Effector memory CD8-positive, alpha-beta T cell (primary cell): ENCODE measurements at regions not wholly inside any gene's neighbourhood (a gene's known extent, or its start where the extent isn't known, plus 50 kb on each side); places are given as distances from the start of the nearest gene placed in this dataset.
"Not testable (repeated sequence)": the region's sequence is repeated elsewhere in the genome, so short reads cannot be mapped to it uniquely, and the experiment has no call there.

Source experiments
- ATAC-seq: fragments of 150-1000 bp; cut with Tn5 transposase; replicated peaks from 2 replicates; pipeline ENCODE4 v1.10.0; 2021; ENCODE audit warnings: mild to moderate bottlenecking, moderate library complexity
- DNase-seq, 3 experiments: peaks; one replicate each; pipeline ENCODE4 v3.0.0; 2021
- H3K27ac Mint-ChIP-seq, 2 donors: one replicate each; pipeline ENCODE4 v1.8.0; 2022; ENCODE audit warnings: mild to moderate bottlenecking in 2 of 2, mixed read lengths in 2 of 2, moderate library complexity in 2 of 2
- H3K27me3 Mint-ChIP-seq, 2 donors: one replicate each; pipeline ENCODE4 v1.8.0; 2022; ENCODE audit warnings: mixed read lengths in 2 of 2
- H3K36me3 Mint-ChIP-seq: one replicate; pipeline ENCODE4 v1.8.0; 2022; ENCODE audit warnings: mild to moderate bottlenecking, moderate library complexity, mixed read lengths; ENCODE audit not compliant: insufficient read depth
- H3K4me1 Mint-ChIP-seq, 2 donors: one replicate each; pipeline ENCODE4 v1.8.0; 2022; ENCODE audit warnings: low read depth in 2 of 2, mixed read lengths in 2 of 2
- H3K4me3 Mint-ChIP-seq, 2 donors: one replicate each; pipeline ENCODE4 v1.8.0; 2022; ENCODE audit warnings: mild to moderate bottlenecking in 2 of 2, mixed read lengths in 2 of 2, moderate library complexity in 2 of 2
- H3K9me3 Mint-ChIP-seq, 2 donors: one replicate each; pipeline ENCODE4 v1.8.0; 2022; ENCODE audit warnings: mixed read lengths in 2 of 2

DNA sequence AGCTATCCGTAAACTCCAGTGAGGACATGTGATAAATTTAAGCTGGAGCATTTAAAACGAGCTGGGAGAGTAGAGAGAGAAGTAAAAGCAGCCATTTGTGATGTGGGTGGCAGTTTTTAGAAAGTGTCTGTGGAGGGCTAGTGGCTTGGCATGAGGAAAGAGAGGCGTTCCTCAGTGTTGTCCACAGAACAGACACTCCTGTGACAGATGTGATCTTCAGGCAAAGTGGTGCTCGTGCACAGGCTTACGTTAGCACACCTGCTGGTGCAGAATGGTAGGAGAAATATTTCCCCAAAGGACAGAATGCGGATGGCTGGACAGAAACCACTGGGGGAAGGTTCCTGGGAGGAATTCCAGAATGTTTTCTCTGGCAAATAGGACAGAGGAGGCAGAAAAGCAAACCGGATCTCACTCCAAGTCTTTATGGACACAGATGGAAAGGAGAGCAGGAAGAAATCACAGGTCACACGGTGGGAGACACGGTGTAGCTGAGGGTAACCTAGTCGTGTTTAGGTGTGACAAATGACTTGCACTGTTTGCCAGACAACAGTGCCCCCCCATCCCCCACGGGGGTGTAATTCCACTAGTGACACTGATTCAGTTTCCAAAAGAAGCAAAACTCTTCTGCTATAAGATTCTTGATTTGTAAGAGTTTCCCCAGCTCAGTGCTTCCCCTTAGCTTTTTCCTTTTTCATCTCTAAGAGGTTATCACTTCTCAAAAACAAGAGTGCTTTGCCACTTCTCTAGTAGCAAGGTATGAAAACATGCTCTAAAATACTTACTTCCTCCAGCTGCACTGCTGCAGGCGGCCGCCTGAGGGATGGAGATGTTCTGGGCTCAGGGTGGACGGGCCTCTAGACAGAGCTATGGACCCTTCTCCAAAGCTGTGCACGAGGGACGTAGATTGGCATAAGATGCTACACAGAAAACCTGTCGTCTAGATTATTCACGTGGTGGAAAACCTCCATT, 293.2 kb downstream of the QKI start:
- Mint-ChIP-seq H3K9me3 (no peaks in the 10 kb centered on the region), H3K4me3 (peak overlapping the region in 1 of 2 donors; percentile 45), H3K27me3 (peaks cover 5 to 7% of the 10 kb centered on the region in 2 donors), H3K36me3 (no peaks in the 10 kb centered on the region), H3K27ac (peak overlapping the region; percentile 23 to 78), H3K4me1 (peaks cover 14 to 15% of the 10 kb centered on the region in 2 donors)
- DNase-seq (peak in 1 of 3 experiments; percentile 8), ATAC-seq (peak; percentile 29)

- Mint-ChIP-seq H3K9me3 (no peaks in the 10 kb centered on the region), H3K4me1 (peaks cover 10 to 14% of the 10 kb centered on the region in 2 donors), H3K4me3 (peak overlapping the region in 1 of 2 donors; percentile 45), H3K27me3 (peaks cover 5 to 7% of the 10 kb centered on the region in 2 donors), H3K36me3 (no peaks in the 10 kb centered on the region), H3K27ac (no peak overlapping the region)
- no peak for DNase-seq
- ATAC-seq = no peak
These were observed 292.1 kb downstream of the QKI start for GRCh38 chr6:163706500-163707087.

DNA sequence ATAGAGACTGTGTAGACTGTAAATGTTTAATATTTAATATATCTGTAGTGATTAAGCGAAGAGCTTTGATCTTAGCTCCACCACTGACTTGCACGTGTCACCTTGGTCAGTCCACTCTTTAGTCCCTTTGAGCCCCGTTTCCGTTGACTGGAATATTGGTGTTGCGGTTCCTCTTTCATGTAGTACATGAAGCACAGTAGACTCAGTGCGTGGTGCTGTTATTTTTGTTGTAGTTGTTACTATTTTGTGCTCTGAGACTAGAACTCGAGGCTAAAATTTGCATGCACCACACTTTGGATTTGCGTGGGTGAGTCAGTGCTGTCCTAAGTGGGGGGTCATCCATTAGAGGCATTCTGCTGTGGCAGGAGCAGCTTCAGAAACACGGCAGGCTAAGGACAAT, 291.4 kb downstream of the QKI start:
- ATAC-seq = no peak

GRCh38 chr6:163702736-163703135, 288.2 kb downstream of the QKI start:
- Mint-ChIP-seq H3K9me3 (no peaks in the 10 kb centered on the region), H3K4me1 (peaks cover 6 to 7% of the 10 kb centered on the region in 2 donors), H3K27me3 (peaks cover 9 to 20% of the 10 kb centered on the region in 2 donors), H3K4me3 (no peak overlapping the region), H3K36me3 (no peaks in the 10 kb centered on the region), H3K27ac (no peak overlapping the region)
- DNase-seq = no peak
- ATAC-seq = no peak

More for the DNA sequence above, 291.4 kb downstream of the QKI start:
- peaks cover 6 to 14% of the 10 kb centered on the region in 2 donors for H3K4me1 Mint-ChIP-seq
- H3K4me3 Mint-ChIP-seq = no peak overlapping the region
- no peaks in the 10 kb centered on the region for H3K9me3 Mint-ChIP-seq
- H3K36me3 Mint-ChIP-seq = no peaks in the 10 kb centered on the region
- H3K27ac Mint-ChIP-seq = no peak overlapping the region
- peaks cover 5 to 7% of the 10 kb centered on the region in 2 donors for H3K27me3 Mint-ChIP-seq
- DNase-seq = no peak

DNA sequence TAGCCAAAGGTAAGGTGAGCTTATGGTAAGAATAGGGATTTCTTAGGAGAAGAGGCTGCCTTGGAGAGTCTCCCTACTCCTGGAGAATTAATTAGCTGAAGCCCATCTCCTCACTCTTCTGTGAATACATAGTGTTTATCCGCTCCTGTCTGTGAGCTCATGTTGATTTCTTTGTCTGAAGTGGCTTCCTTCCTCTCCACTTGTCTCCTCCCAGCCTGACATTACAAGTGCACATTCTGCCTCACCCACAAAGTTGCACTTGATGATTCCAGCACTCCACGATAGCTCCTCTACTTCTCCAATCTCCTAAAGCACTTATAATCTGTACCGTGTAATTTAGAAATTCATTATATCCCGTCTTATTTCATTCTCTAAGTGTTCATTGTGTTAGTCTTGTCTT, 287.2 kb downstream of the QKI start:
- Mint-ChIP-seq H3K27ac (peak overlapping the region in 1 of 2 donors; percentile 3), H3K27me3 (peaks cover 16 to 21% of the 10 kb centered on the region in 2 donors), H3K9me3 (no peaks in the 10 kb centered on the region), H3K4me3 (no peak overlapping the region), H3K4me1 (no peaks in the 10 kb centered on the region), H3K36me3 (no peaks in the 10 kb centered on the region)
- DNase-seq = no peak
- ATAC-seq = no peak

DNA sequence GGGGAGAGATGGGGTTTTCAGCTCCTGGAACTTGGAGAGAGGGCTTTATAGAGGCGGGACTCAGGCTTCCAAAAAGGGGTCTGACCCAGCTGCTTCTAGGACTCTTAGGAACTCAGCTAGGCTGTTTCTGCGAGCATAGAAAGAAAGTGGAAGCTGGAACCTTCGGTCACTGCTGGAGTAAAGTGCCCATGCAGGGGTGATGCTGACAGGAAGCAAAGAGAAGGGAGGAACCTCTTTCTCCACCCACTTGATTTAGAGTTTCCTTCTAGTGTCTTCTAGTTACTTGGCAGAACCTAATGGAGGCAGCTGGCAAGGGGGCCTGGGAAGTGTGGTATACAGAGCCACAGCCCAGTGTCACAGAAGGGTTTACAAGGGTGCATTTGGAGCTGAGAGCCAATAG, 283.6 kb downstream of the QKI start:
- Mint-ChIP-seq H3K27ac (no peak overlapping the region), H3K4me3 (no peak overlapping the region), H3K27me3 (peaks cover 35 to 39% of the 10 kb centered on the region in 2 donors), H3K9me3 (no peaks in the 10 kb centered on the region), H3K36me3 (no peaks in the 10 kb centered on the region), H3K4me1 (peaks cover 0 to 2% of the 10 kb centered on the region in 2 donors)
- DNase-seq = no peak
- ATAC-seq = no peak

DNA sequence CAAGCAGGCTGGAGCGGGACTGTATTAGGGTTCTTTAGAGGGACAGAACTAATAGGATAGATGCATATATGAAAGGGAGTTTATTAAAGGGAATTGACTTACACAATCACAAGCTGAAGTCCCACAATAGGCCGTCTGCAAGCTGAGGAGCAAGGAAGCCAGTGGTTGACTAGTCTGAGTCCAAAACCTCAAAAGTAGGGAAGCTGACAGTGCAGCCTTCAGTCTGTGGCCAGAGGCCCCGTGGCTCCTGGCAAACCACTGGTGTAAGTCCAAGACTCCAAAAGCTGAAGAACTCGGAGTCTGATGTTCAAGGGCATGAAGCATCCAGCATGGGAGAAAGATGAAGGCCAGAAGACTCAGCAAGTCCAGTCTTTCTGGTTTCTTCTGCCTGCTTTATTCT, 281.8 kb downstream of the QKI start:
- peaks cover 35 to 39% of the 10 kb centered on the region in 2 donors for H3K27me3 Mint-ChIP-seq
- not testable (repeated sequence) for H3K27ac Mint-ChIP-seq, H3K4me3 Mint-ChIP-seq, DNase-seq, H3K4me1 Mint-ChIP-seq, H3K9me3 Mint-ChIP-seq, ATAC-seq, H3K36me3 Mint-ChIP-seq

DNA sequence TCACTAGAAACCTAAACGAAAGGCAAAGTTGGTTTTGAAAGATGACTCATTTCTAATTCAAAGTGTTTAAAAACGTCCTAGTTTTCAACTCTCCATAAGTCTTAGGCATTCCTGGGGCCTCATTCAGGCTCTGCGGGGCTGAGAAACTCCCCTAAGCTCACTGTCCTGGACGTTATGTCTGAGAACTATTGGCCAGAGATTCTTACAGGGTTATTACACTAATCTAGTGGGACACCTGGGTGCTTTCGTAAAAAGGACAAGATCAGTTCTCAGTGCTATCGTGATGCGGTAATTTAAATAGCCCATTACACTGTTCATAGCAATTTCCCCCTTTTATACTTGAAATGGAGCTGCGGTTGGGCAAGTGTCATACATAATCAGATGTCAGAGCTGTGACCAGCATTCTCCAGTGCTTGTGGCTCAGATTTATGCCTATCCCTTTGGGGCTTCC, 280.9 kb downstream of the QKI start:
- Mint-ChIP-seq H3K27me3 (peaks cover 39% of the 10 kb centered on the region in 2 donors), H3K9me3 (no peaks in the 10 kb centered on the region), H3K4me1 (peaks cover 0 to 2% of the 10 kb centered on the region in 2 donors), H3K27ac (no peak overlapping the region), H3K36me3 (no peaks in the 10 kb centered on the region), H3K4me3 (no peak overlapping the region)
- no peak for DNase-seq
- ATAC-seq = no peak

DNA sequence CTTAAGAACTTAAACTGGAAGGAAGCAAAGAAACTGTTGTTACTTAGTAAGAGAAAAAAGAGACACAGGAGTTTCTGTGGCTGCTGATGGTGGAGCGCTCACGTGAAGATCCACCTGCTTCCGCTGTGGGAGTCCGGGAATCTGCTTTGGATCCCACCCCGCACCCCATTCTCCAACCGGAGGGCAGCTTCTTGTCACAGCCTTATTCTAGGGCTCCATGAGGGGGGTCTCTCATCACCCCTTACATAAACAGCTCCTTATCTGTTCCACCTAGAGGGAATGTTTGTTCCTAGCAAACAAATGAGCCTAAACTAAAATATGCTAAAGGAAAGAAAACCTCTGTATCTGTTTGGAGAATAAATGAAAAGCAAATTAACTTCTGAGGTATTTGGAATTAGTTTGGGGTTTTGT, 280.5 kb downstream of the QKI start:
- H3K36me3 Mint-ChIP-seq = no peaks in the 10 kb centered on the region
- no peak for DNase-seq
- no peak overlapping the region for H3K27ac Mint-ChIP-seq
- ATAC-seq = no peak
- no peaks in the 10 kb centered on the region for H3K9me3 Mint-ChIP-seq
- no peak overlapping the region for H3K4me3 Mint-ChIP-seq
- peaks cover 36 to 44% of the 10 kb centered on the region in 2 donors for H3K27me3 Mint-ChIP-seq
- peaks cover 0 to 2% of the 10 kb centered on the region in 2 donors for H3K4me1 Mint-ChIP-seq

- DNase-seq = no peak
- H3K27ac Mint-ChIP-seq = no peak overlapping the region
- no peak for ATAC-seq
- H3K4me1 Mint-ChIP-seq = peaks cover 0 to 2% of the 10 kb centered on the region in 2 donors
- no peaks in the 10 kb centered on the region for H3K36me3 Mint-ChIP-seq
- no peak overlapping the region for H3K4me3 Mint-ChIP-seq
- H3K27me3 Mint-ChIP-seq = peaks cover 29 to 50% of the 10 kb centered on the region in 2 donors
- no peaks in the 10 kb centered on the region for H3K9me3 Mint-ChIP-seq
These were observed 279.6 kb downstream of the QKI start for GRCh38 chr6:163694072-163694471.

- ATAC-seq = no peak
- H3K4me3 Mint-ChIP-seq = no peak overlapping the region
- H3K27me3 Mint-ChIP-seq = peaks cover 24 to 55% of the 10 kb centered on the region in 2 donors
- H3K36me3 Mint-ChIP-seq = no peaks in the 10 kb centered on the region
- DNase-seq = no peak
- H3K4me1 Mint-ChIP-seq = peaks cover 0 to 2% of the 10 kb centered on the region in 2 donors
- H3K9me3 Mint-ChIP-seq = no peaks in the 10 kb centered on the region
- H3K27ac Mint-ChIP-seq = no peak overlapping the region
These were observed 276.5 kb downstream of the QKI start for GRCh38 chr6:163691049-163691448.

- Mint-ChIP-seq H3K27me3 (peaks cover 25 to 50% of the 10 kb centered on the region in 2 donors), H3K9me3 (peaks cover 0 to 4% of the 10 kb centered on the region in 2 donors), H3K36me3 (no peaks in the 10 kb centered on the region), H3K4me3 (no peak overlapping the region), H3K4me1 (no peaks in the 10 kb centered on the region), H3K27ac (no peak overlapping the region)
- ATAC-seq (no peak), DNase-seq (no peak)
These were observed 274.3 kb downstream of the QKI start for GRCh38 chr6:163688739-163689362.

DNA sequence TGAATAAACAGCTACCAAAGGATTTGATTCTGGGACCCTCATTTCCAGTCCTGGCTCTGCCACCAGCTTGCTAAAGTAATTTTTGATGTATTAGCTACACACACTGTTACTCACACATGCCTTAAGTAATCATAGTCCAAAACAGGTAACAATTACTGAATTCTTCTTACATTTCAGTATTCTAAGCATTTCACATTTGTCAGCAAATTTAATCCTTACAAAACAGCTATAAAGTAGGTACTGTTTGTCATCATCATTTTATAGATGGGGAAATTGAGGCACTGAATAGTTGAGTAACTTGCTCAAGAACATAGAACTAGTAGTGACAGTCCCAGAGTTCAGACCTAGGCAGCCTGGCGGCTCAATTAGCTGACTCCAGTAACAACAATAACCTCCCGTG, 272.6 kb downstream of the QKI start:
- Mint-ChIP-seq H3K4me3 (no peak overlapping the region), H3K4me1 (no peaks in the 10 kb centered on the region), H3K36me3 (no peaks in the 10 kb centered on the region), H3K9me3 (peaks cover 0 to 8% of the 10 kb centered on the region in 2 donors), H3K27me3 (peaks cover 25 to 54% of the 10 kb centered on the region in 2 donors), H3K27ac (no peak overlapping the region)
- no peak for DNase-seq
- ATAC-seq = no peak
